ENCODE measurements at regions not wholly inside any gene's neighbourhood (a gene's known extent, or its start where the extent isn't known, plus 50 kb on each side); places are given as distances from the start of the nearest gene placed in this dataset.

DNA sequence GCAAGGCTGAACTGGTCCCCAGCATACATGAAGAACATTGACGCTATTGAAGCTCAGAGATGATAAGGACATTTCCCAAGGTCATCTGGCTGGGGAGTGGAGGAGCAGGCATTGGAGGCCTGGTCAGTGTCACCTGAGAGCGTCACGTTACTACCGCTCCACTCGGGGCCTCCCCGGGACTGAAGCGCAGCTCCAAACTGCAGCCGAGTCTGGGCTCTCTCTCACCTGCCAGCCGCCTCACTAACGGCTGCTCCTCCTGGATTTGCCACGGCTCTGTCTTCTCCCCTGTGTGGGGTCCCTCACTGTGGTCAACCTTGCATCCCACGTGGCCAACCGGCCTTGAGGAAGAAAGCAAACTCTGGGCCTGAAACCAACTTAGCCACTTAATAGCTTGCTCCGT lies 111.3 kb downstream of the ADSS2 start:
- Histone ChIP-seq H3K27ac (replicated peaks) (no peak overlapping the region), H3K4me3 (replicated peaks; ENCODE audit: insufficient read depth, low read length) (no peak overlapping the region), H3K27me3 (ENCODE audit: insufficient read depth, poor library complexity, severe bottlenecking) (no peaks in the 10 kb centered on the region)
- TF ChIP-seq, protein P1, sequence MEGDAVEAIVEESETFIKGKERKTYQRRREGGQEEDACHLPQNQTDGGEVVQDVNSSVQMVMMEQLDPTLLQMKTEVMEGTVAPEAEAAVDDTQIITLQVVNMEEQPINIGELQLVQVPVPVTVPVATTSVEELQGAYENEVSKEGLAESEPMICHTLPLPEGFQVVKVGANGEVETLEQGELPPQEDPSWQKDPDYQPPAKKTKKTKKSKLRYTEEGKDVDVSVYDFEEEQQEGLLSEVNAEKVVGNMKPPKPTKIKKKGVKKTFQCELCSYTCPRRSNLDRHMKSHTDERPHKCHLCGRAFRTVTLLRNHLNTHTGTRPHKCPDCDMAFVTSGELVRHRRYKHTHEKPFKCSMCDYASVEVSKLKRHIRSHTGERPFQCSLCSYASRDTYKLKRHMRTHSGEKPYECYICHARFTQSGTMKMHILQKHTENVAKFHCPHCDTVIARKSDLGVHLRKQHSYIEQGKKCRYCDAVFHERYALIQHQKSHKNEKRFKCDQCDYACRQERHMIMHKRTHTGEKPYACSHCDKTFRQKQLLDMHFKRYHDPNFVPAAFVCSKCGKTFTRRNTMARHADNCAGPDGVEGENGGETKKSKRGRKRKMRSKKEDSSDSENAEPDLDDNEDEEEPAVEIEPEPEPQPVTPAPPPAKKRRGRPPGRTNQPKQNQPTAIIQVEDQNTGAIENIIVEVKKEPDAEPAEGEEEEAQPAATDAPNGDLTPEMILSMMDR (IDR thresholded peaks at IDR 0.05; ENCODE audit: insufficient read depth, low read length): no peak
- TF ChIP-seq POLR2AphosphoS5 (IDR thresholded peaks at IDR 0.05; ENCODE audit: low read depth): no peak
- TF ChIP-seq, protein P2, sequence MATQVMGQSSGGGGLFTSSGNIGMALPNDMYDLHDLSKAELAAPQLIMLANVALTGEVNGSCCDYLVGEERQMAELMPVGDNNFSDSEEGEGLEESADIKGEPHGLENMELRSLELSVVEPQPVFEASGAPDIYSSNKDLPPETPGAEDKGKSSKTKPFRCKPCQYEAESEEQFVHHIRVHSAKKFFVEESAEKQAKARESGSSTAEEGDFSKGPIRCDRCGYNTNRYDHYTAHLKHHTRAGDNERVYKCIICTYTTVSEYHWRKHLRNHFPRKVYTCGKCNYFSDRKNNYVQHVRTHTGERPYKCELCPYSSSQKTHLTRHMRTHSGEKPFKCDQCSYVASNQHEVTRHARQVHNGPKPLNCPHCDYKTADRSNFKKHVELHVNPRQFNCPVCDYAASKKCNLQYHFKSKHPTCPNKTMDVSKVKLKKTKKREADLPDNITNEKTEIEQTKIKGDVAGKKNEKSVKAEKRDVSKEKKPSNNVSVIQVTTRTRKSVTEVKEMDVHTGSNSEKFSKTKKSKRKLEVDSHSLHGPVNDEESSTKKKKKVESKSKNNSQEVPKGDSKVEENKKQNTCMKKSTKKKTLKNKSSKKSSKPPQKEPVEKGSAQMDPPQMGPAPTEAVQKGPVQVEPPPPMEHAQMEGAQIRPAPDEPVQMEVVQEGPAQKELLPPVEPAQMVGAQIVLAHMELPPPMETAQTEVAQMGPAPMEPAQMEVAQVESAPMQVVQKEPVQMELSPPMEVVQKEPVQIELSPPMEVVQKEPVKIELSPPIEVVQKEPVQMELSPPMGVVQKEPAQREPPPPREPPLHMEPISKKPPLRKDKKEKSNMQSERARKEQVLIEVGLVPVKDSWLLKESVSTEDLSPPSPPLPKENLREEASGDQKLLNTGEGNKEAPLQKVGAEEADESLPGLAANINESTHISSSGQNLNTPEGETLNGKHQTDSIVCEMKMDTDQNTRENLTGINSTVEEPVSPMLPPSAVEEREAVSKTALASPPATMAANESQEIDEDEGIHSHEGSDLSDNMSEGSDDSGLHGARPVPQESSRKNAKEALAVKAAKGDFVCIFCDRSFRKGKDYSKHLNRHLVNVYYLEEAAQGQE (IDR thresholded peaks at IDR 0.05; ENCODE audit: insufficient replicate concordance, low read depth): no peak
- TF ChIP-seq SPI1 (IDR thresholded peaks at IDR 0.05; ENCODE audit: borderline replicate concordance, low read depth): no peak
- TF ChIP-seq GABPA (IDR thresholded peaks at IDR 0.05; ENCODE audit: low read depth): no peak
- no peak for DNase-seq (ENCODE audit: low read depth in 1 of 2, low spot score in 1 of 2)

DNA sequence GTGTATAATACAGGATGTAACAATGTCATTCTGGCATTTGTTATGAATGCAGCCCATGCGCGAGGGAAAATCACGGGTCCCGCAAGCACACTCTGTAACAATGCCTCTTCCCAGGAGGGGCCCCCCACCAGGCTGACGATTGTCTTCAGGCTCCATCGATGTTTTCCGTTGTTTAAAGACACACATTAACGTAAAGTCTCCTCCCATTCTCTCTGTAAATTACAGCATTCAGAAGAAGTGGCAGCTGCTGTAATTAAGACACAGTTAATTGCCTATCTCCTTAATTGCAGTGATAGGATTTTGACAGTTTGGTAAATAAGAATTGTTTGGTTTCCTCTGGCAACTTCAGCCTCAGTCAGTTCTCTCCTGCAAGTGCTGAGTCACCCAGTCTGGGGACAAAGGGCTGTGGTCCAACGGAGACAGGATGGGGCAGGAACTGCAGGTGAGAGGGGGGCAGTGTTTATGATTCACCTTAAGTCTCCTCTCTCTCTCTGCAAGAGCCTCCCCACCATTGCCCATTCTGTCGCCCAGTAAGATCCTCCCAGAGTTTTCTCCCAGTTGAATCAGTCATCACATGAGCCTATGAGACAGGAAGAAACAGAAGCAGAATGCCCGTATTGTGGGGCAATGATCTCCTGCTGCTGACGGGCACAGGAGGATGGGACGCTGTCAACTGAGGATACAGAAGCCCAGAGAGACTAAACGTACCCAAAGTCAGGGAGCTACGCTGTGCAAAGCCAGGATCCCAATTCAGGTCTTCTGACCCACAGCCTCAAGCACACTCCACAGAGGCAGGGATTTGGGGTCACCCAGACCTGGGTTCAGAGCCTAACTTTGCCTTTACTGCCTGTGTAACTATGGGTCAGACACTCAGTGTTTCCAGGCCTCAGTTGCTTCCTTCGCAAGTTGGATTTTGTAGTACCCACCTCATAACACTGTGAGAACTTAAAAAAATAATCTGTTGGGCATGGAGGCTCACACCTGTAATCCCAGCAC lies 110.0 kb downstream of the ADSS2 start:
- peak in 1 of 2 experiments; percentile 47 for DNase-seq (ENCODE audit: low read depth in 1 of 2, low spot score in 1 of 2)
- H3K4me3 ChIP-seq (replicated peaks; ENCODE audit: insufficient read depth, low read length): no peak overlapping the region
- H3K27me3 ChIP-seq (ENCODE audit: insufficient read depth, poor library complexity, severe bottlenecking): no peaks in the 10 kb centered on the region
- TF ChIP-seq POLR2AphosphoS5 (IDR thresholded peaks at IDR 0.05; ENCODE audit: low read depth) (no peak), SPI1 (IDR thresholded peaks at IDR 0.05; ENCODE audit: borderline replicate concordance, low read depth) (no peak), GABPA (IDR thresholded peaks at IDR 0.05; ENCODE audit: low read depth) (no peak)
- TF ChIP-seq, protein P1 (IDR thresholded peaks at IDR 0.05; ENCODE audit: insufficient read depth, low read length): no peak
- TF ChIP-seq, protein P2 (IDR thresholded peaks at IDR 0.05; ENCODE audit: insufficient replicate concordance, low read depth): no peak
- H3K27ac ChIP-seq (replicated peaks): peak overlapping the region; percentile 58

DNA sequence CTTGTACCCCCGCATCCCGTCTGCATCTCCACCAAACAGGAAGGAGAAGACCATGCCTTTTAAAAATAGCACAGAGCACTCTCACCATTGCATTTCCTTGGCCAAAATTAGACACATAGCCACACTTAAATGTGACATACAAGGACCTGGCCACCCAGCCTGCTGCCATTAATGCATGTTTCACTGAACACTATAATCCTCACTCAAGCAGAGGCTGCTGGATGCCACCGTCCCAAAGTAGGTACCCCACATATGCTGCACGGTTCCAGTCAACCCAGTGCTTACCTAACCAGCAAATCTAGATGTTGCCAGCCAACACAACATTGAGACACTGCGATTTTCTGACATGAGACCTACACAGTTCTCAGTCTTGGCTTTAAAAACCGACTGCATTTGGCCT lies 107.7 kb downstream of the ADSS2 start:
- no peak for TF ChIP-seq SPI1 (IDR thresholded peaks at IDR 0.05; ENCODE audit: borderline replicate concordance, low read depth)
- TF ChIP-seq, protein P1 (IDR thresholded peaks at IDR 0.05; ENCODE audit: insufficient read depth, low read length): no peak
- TF ChIP-seq POLR2AphosphoS5 (IDR thresholded peaks at IDR 0.05; ENCODE audit: low read depth): no peak
- no peak for TF ChIP-seq GABPA (IDR thresholded peaks at IDR 0.05; ENCODE audit: low read depth)
- TF ChIP-seq, protein P2 (IDR thresholded peaks at IDR 0.05; ENCODE audit: insufficient replicate concordance, low read depth): no peak
- DNase-seq (ENCODE audit: low read depth in 1 of 2, low spot score in 1 of 2): no peak

More for the DNA sequence above, 107.7 kb downstream of the ADSS2 start:
- Histone ChIP-seq H3K4me3 (replicated peaks; ENCODE audit: insufficient read depth, low read length) (no peak overlapping the region), H3K27me3 (ENCODE audit: insufficient read depth, poor library complexity, severe bottlenecking) (no peaks in the 10 kb centered on the region), H3K27ac (replicated peaks) (no peak overlapping the region)
